OCI-LY7 (cell line): ENCODE measurements at regions not wholly inside any gene's neighbourhood (a gene's known extent, or its start where the extent isn't known, plus 50 kb on each side); places are given as distances from the start of the nearest gene placed in this dataset.

Experiments
- EZH2phosphoT487 ChIP-seq: fragments of 200-600 bp; sonication (generic); IDR thresholded peaks from 2 replicates; pipeline ENCODE4 v1.6.1; 2018; ENCODE audit warnings: low read depth, borderline replicate concordance, mild to moderate bottlenecking, mixed run types, antibody characterized with exemption, low read length, moderate library complexity, mixed read lengths
- TF ChIP-seq, protein P1 (sequence below): fragments of 200-600 bp; sonication (generic); conservative IDR thresholded peaks from 2 replicates; pipeline ENCODE4 v1.5.1; 2014; ENCODE audit warnings: mild to moderate bottlenecking, antibody characterized with exemption, low read length, moderate library complexity, mixed read lengths

DNA sequence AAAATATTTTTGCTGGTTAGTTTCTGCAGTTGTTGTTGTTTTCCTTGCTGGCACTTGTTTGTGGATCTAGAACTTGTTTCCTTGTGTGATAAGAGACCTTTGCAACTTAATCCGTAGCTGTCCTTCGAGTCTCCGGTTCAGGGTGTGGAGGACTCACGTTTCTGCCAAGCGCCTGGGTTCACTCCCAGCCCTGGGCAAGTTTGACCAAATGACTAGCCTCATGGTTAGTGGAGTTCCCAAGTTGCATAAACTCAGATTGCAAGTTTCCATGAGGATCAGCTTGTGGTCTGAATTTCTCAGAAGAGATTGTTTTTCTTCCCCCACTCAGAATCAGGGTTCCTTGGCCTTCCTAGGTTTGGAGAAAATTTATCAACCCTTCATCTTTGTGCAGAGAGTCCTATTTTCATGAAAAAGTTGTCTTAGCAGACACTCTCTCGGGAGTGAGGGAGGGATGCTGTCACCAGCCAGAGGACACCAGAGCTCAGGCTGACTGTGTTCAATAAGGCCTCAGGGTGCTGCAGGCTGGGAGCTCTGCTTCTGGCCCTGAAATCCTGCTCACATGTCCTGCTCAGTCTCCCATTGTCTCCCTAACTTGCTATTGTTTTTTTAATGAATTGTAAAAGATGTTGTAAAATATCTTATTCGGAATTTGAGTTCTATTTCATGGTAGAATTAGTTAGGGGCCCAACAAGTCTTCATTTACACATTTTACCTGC lies 377.7 kb upstream of the KLF6 start:
- TF ChIP-seq, protein P1, sequence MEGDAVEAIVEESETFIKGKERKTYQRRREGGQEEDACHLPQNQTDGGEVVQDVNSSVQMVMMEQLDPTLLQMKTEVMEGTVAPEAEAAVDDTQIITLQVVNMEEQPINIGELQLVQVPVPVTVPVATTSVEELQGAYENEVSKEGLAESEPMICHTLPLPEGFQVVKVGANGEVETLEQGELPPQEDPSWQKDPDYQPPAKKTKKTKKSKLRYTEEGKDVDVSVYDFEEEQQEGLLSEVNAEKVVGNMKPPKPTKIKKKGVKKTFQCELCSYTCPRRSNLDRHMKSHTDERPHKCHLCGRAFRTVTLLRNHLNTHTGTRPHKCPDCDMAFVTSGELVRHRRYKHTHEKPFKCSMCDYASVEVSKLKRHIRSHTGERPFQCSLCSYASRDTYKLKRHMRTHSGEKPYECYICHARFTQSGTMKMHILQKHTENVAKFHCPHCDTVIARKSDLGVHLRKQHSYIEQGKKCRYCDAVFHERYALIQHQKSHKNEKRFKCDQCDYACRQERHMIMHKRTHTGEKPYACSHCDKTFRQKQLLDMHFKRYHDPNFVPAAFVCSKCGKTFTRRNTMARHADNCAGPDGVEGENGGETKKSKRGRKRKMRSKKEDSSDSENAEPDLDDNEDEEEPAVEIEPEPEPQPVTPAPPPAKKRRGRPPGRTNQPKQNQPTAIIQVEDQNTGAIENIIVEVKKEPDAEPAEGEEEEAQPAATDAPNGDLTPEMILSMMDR = no peak
- no peak for TF ChIP-seq EZH2phosphoT487
